ENCODE measurements at regions not wholly inside any gene's neighbourhood (a gene's known extent, or its start where the extent isn't known, plus 50 kb on each side); places are given as distances from the start of the nearest gene placed in this dataset.

GRCh38 chr4:162360369-162361149 is 196.8 kb upstream of the FSTL5 start:
- Histone ChIP-seq H3K27ac (ENCODE audit: low read depth in 1 of 2, low read length in 2 of 2) (no peak overlapping the region), H3K9me3 (ENCODE audit: control insufficient read depth in 4 of 4, low read length in 3 of 4) (no peaks in the 10 kb centered on the region), H3K4me3 (ENCODE audit: low read depth in 1 of 3, low read length in 3 of 3) (no peak overlapping the region), H3K9ac (ENCODE audit: low read depth in 1 of 2, low read length in 2 of 2) (no peak overlapping the region), H3K4me1 (ENCODE audit: control insufficient read depth in 4 of 4, insufficient read depth in 4 of 4, low read length in 3 of 4) (no peaks in the 10 kb centered on the region), H3K27me3 (ENCODE audit: control insufficient read depth in 4 of 4, insufficient read depth in 4 of 4, low read length in 3 of 4) (no peaks in the 10 kb centered on the region), H3K36me3 (ENCODE audit: control insufficient read depth in 4 of 4, insufficient read depth in 3 of 4, low read depth in 1 of 4, low read length in 3 of 4) (no peaks in the 10 kb centered on the region)
- 65% methylated on average over 4 of the region's 4 CpGs for WGBS
- DNase-seq (ENCODE audit: low spot score) = no peak
- TF ChIP-seq SP1 (IDR thresholded peaks at IDR 0.05) (no peak), RAD21 (IDR thresholded peaks at IDR 0.05) (no peak), RXRA (IDR thresholded peaks at IDR 0.05) (no peak), TAF1 (conservative IDR thresholded peaks at IDR 0.05) (no peak), GABPA (IDR thresholded peaks at IDR 0.05 in 1 of 2, conservative IDR thresholded peaks at IDR 0.05 in 1 of 2) (no peak), NR2F2 (IDR thresholded peaks at IDR 0.05) (no peak)
- TF ChIP-seq, protein P1, sequence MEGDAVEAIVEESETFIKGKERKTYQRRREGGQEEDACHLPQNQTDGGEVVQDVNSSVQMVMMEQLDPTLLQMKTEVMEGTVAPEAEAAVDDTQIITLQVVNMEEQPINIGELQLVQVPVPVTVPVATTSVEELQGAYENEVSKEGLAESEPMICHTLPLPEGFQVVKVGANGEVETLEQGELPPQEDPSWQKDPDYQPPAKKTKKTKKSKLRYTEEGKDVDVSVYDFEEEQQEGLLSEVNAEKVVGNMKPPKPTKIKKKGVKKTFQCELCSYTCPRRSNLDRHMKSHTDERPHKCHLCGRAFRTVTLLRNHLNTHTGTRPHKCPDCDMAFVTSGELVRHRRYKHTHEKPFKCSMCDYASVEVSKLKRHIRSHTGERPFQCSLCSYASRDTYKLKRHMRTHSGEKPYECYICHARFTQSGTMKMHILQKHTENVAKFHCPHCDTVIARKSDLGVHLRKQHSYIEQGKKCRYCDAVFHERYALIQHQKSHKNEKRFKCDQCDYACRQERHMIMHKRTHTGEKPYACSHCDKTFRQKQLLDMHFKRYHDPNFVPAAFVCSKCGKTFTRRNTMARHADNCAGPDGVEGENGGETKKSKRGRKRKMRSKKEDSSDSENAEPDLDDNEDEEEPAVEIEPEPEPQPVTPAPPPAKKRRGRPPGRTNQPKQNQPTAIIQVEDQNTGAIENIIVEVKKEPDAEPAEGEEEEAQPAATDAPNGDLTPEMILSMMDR (IDR thresholded peaks at IDR 0.05; ENCODE audit: low read depth, low read length, missing input control) = no peak
- TF ChIP-seq, protein P2, sequence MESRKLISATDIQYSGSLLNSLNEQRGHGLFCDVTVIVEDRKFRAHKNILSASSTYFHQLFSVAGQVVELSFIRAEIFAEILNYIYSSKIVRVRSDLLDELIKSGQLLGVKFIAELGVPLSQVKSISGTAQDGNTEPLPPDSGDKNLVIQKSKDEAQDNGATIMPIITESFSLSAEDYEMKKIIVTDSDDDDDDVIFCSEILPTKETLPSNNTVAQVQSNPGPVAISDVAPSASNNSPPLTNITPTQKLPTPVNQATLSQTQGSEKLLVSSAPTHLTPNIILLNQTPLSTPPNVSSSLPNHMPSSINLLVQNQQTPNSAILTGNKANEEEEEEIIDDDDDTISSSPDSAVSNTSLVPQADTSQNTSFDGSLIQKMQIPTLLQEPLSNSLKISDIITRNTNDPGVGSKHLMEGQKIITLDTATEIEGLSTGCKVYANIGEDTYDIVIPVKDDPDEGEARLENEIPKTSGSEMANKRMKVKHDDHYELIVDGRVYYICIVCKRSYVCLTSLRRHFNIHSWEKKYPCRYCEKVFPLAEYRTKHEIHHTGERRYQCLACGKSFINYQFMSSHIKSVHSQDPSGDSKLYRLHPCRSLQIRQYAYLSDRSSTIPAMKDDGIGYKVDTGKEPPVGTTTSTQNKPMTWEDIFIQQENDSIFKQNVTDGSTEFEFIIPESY (IDR thresholded peaks at IDR 0.05) = no peak

- Histone ChIP-seq H3K27ac (ENCODE audit: low read depth in 1 of 2, low read length in 2 of 2) (no peak overlapping the region), H3K4me1 (ENCODE audit: control insufficient read depth in 4 of 4, insufficient read depth in 4 of 4, low read length in 3 of 4) (no peaks in the 10 kb centered on the region), H3K36me3 (ENCODE audit: control insufficient read depth in 4 of 4, insufficient read depth in 3 of 4, low read depth in 1 of 4, low read length in 3 of 4) (no peaks in the 10 kb centered on the region), H3K9ac (ENCODE audit: low read depth in 1 of 2, low read length in 2 of 2) (no peak overlapping the region), H3K9me3 (ENCODE audit: control insufficient read depth in 4 of 4, low read length in 3 of 4) (no peaks in the 10 kb centered on the region), H3K27me3 (ENCODE audit: control insufficient read depth in 4 of 4, insufficient read depth in 4 of 4, low read length in 3 of 4) (no peaks in the 10 kb centered on the region), H3K4me3 (ENCODE audit: low read depth in 1 of 3, low read length in 3 of 3) (no peak overlapping the region)
- TF ChIP-seq EGR1 (IDR thresholded peaks at IDR 0.05; ENCODE audit: low read depth in 2 of 2) (no peak), NR2F2 (IDR thresholded peaks at IDR 0.05) (no peak), RXRA (IDR thresholded peaks at IDR 0.05) (no peak), JUND (IDR thresholded peaks at IDR 0.05) (no peak), FOXA2 (IDR thresholded peaks at IDR 0.05) (no peak), SP1 (IDR thresholded peaks at IDR 0.05) (no peak), HNF4A (conservative IDR thresholded peaks at IDR 0.05) (no peak), HNF4G (IDR thresholded peaks at IDR 0.05) (no peak), RAD21 (IDR thresholded peaks at IDR 0.05) (no peak), YY1 (IDR thresholded peaks at IDR 0.05) (no peak), REST (IDR thresholded peaks at IDR 0.05) (no peak), FOXA1 (IDR thresholded peaks at IDR 0.05) (no peak), GABPA (IDR thresholded peaks at IDR 0.05 in 1 of 2, conservative IDR thresholded peaks at IDR 0.05 in 1 of 2) (no peak), TAF1 (conservative IDR thresholded peaks at IDR 0.05) (no peak)
- TF ChIP-seq, protein P3, sequence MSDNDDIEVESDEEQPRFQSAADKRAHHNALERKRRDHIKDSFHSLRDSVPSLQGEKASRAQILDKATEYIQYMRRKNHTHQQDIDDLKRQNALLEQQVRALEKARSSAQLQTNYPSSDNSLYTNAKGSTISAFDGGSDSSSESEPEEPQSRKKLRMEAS (IDR thresholded peaks at IDR 0.05) = no peak
- TF ChIP-seq, protein P1 (IDR thresholded peaks at IDR 0.05; ENCODE audit: low read depth, low read length, missing input control) = no peak
- TF ChIP-seq, protein P2 (IDR thresholded peaks at IDR 0.05) = no peak
- TF ChIP-seq, protein P4, sequence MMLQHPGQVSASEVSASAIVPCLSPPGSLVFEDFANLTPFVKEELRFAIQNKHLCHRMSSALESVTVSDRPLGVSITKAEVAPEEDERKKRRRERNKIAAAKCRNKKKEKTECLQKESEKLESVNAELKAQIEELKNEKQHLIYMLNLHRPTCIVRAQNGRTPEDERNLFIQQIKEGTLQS (IDR thresholded peaks at IDR 0.05) = no peak
- 78% methylated on average over 2 of the region's 2 CpGs for WGBS
- no peak for DNase-seq (ENCODE audit: low spot score)
These were observed 192.4 kb upstream of the FSTL5 start for GRCh38 chr4:162356181-162356580.

Data from liver (tissue), 8 donors.